ENCODE measurements at regions not wholly inside any gene's neighbourhood (a gene's known extent, or its start where the extent isn't known, plus 50 kb on each side); places are given as distances from the start of the nearest gene placed in this dataset.
"Not testable (repeated sequence)": the region's sequence is repeated elsewhere in the genome, so short reads cannot be mapped to it uniquely, and the experiment has no call there.

- no peak for DNase-seq
These were observed 255.6 kb upstream of the SDK2 start for GRCh38 chr17:73899839-73900238.

DNA sequence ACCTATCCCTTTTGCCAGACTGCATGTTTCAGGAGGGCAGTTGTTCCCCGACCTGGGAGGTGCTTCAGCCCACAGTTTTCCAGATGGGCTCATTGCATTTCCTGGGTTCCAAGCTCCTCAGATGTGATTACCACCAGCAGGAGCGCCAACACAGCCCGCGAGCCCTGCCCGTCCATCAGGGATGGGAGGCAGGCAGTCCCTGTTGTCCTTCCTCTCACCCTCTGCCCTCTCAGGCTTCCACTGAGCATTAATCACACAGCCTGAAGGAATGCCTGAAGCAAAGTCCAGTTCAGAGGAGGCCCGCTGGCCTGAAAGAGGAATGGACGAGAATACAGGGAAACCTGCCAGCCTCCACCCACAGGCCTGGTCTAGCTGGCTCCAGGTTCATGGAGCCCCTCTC lies 256.3 kb upstream of the SDK2 start:
- DNase-seq: no peak

DNA sequence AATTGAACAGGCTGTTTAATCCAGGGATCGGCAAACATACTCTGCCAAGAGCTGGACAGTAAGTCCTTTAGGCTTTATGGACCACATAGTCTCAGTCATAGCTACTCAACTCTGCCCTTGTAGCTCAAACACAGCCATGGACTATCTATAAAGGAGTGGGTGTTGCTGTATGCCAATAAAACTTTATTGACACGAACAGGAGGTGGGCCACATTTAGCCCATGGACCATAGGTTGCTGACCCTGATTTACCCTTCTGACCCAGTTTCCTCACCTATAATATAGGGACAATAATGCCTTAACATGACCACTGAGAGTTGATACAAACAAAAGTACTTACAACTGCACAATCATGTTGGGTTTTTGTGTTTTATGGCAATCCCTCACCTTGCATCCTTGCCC lies 257.0 kb upstream of the SDK2 start:
- no peak for DNase-seq

- peak in 1 of 2 experiments; percentile 15 for DNase-seq
These were observed 257.6 kb upstream of the SDK2 start for GRCh38 chr17:73901661-73902415.

DNA sequence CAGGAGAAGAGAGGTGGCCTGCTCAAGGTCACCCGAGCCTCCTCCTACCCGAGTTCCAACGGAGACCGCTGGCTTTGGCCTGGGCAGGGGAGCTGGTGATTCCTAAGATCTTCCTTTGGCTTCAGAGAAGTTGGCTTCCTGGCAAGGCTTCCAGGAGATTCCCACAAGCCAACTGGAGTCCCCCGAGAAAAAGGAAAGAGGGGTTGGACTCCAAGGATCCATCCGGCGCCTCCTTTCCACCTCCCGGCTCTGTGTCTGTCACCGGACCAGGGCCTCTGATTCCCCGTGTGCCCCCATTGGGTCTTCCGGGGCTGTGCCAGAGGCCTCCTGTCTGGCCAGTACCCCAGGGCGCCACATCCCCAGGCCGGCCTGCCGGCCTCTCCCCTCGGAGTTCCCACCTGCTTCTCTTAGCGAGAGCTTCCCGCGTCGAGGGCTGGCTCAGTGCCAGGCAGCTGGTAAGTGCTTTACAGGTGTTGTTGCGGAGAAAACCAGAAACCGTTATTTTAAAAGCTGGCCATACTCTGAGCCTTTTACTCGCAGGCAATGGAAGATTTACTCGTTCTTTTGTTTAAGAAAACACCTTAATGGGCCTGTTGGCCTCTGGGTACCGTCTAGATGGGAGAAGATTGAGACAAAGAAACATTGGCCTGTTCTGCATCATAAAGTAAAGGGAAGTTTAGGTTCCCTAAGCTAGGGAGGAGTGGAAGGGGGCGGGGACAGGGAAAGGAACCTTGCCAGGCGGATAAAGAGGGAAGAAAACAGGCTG lies 258.4 kb upstream of the SDK2 start:
- DNase-seq: no peak

DNA sequence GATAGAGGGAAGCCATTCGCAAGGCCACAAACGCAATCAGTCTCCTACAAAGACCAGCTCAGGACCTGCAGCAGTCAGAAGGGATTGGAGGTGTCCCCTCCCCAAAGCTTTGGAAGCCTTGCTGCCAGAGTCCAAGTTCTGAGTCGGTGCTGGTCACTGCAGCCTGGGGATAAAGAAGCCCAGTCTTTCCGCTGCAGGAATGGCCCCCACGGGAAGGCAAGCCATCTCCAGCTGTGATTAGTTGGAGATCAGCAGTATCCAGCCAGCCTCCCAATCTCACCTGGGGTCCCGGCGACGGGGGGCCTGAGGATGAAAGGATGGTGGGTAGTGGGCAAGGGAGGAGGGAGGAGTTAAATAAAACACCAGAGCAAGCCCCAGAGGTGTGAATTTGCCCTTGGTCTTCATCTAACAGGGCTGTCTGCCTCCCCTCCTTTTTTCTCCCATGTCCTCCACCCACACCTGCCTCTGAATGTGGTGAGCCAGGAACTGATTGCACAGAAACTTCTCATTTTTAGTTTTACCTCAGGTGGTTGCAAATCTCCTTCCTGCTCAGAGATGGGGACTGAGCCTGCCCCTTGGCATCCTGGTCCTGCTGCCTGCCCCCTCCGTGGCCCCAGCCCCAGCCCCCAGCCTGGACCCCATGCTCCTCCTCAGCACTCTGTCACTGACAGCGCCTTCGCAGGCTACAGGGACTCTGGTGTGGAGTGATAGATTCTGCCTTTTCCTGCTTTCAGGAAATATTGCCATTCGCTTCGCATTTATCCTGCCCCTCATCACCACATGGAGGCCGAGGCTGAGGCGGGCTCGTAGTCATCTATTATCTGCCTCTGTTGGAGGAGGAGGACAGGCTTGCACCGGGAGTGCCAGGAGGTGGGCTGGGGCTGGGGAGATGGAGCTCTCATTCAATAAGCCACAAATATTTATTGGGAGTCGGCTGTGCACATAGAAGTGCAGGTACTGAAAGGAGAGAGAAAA lies 262.9 kb upstream of the SDK2 start:
- no peak for DNase-seq

GRCh38 chr17:73909186-73909585 lies 264.9 kb upstream of the SDK2 start:
- no peak for DNase-seq

DNA sequence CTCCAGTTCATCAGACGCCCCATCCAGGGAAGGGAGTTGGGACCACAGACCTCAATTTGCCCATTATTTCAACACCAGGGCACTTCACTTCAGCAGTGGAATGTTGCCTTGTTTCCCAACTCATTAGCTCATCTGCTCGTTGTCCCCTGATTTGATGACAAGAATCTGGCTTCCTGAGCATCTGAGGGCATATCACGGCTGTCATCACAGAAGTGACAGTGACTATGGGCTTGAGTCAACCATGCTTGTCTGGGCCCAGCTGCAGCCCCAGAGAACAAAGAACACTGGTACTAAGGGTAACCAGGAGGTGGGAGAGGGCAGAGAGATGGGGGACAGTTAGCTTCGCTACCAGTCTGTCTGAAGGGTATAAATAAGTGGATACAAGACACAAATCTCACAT lies 266.0 kb upstream of the SDK2 start:
- DNase-seq: no peak

DNA sequence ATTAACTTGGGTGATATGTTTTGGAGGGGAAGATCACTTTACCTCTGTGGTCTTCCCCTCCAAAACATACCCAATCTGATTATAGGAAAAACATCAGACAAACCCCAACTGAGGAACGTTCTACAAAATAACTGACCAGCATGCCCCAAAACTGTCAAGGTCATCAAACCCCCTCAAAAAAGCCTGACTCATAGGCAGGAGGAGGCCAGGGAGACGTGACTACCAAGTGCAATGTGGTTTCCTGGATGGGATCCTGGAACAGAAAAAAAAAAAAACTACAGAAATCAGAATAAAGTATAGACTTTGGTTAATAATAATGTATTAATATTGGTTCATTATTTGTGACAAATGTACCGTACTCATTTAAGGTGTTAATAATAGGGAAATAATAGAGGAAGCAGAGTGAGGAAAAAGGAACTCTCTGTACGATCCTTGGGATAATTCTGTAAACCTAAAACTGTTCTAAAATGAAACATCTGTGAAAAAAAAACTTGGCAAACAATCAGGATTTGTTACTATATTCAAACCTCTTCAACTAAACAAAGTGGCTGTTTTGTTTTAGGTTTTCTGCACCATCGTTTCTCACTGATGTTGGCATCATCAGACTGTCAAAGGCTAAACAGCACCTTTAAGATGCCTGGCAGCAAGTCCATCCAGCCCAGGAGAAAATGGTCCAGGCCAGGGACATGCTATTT lies 266.7 kb upstream of the SDK2 start:
- no peak for DNase-seq

DNA sequence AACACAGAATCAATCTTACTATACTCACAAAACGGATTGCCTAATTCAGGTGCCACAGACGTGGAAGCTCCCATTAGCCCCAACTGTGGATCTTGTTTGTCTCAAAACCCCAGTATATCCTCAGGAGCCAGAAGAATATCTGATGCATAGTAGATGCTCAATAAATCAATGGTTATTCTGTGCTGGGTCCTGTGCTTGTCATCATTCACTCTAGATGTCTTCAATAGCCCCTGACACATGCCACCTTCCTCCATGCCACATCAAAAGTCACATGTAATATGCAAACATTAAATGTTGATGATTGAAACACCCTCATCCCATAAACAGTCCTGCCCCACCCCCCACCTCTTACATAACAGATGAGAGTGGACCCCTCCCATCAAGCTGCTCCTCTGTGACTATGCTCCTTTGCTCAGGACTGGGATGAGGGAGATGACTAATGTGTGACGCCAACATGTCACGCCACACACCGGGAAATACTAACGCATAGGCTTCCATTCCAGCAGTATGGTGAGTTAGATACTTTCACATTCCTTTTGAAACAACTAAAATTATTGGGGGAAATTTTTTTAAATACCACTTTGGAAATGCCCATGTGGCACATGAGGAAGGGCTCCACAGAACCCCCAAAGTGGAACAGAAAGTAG lies 267.6 kb upstream of the SDK2 start:
- no peak for DNase-seq

- no peak for DNase-seq
These were observed 268.1 kb upstream of the SDK2 start for GRCh38 chr17:73912373-73912746.

DNA sequence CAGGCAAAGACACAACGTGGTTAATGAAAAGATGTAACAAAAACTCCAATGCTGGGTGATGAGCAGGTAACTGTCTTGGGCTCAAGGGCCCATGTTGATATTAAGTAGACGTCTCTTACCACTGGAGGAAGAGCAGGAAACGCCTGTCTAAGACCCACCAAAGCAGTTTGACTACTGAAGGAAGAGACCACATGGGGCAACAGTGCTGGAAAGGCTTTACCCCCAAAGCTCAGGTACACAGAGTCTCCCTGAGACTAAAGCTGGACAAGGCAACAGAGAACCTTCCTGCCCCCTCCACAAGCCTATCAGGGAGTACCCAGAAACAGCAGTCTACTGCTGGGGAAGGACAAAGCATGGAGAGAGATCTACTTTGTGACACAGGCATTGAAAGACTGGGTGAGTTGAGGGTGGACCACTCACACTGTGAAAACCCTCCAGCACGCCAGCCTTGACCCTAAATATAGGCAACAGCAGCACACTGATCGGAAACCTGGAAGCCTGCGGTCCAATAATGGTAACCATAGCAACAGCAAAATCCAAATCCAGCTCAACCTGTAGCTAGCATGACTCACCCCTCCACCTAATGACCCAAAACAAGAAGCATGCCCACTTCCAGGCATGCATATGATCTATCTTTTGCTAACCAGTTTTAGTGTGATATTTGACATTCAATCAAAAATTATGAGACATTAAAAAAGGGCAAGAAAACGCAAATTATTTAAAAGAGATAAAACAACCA lies 270.5 kb upstream of the SDK2 start:
- DNase-seq: no peak

DNA sequence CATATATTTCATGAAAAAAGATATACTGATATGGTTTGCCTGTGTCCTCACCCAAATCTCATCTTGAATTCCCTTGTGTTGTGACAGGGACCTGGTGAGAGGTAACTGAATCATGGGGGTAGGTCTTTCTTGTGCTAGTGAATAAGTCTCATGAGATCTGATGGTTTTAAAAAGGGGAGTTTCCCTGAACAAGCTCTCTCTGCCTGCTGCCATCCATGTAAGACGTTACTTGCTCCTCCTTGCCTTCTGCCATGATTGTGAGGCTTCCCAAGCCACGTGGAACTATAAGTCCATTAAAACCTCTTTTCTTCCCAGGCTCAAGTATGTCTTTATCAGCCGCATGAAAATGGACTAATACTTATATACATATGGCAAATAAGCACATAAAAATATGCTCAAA lies 274.8 kb upstream of the SDK2 start:
- DNase-seq: not testable (repeated sequence)

DNA sequence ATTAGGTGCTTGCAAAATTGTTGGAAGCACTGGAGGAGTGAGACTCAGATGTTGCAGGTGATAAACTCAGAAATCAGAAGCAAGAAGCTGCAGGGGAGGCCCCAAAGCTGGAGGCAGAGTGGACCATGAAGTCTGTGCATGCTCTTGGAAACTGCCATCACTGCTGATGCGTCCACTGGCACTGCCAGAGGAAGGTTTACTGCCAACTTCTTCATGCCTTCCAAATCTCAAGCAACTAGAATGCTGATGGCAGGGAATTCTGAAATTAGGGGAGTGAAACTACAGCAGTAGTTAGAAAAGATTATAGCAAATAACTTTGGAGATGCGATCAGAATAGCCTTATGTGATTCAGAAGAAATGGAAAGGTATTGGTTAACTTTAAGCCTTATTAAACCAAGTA lies 277.1 kb upstream of the SDK2 start:
- no peak for DNase-seq

- DNase-seq: no peak
These were observed 279.2 kb upstream of the RPL38 start for GRCh38 chr17:73924114-73924908.

DNA sequence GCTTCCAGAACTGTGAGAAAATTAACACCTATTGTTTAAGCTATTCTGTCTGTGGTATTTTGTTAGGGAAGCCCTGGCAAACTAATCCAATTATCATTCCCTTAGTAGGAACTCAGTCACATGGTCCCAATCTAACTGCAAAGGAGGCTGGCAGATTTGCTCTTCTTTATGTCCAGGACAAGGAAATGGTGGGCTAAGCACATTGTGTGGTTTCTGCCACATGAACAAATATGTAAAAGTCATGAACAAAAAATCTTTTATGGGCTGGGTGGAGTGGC lies 278.6 kb upstream of the RPL38 start:
- no peak for DNase-seq

DNA sequence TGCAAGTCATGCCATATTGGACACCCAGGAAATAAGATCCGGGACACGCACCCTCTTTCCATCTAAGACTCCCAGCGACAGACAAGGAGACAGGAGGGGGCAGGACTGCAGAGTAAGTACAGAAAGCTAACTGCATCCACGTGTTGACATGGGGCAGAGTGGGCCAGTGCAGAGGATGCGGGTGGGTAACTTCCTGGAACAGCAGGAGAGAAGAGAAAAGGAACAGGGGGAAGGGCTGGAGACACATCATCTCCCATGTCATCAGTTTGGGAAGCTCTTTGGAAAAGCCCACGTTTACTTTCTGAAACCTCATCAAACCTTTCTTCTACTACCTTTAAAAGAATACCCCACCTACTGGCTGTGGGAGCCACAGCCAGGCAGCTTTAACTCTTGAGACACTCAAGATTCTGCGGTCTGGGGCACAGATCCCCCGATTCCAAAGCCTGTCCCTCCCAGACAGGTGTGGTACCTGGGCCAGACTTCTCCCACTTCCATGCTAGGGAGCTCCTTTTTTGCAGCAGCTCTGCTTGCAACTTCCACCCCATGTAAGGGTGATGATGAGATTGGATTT lies 273.5 kb upstream of the RPL38 start:
- DNase-seq: no peak

GRCh38 chr17:73932216-73932749 lies 271.2 kb upstream of the RPL38 start:
- DNase-seq: no peak

- DNase-seq: no peak
These were observed 270.2 kb upstream of the RPL38 start for GRCh38 chr17:73933164-73933766.

DNA sequence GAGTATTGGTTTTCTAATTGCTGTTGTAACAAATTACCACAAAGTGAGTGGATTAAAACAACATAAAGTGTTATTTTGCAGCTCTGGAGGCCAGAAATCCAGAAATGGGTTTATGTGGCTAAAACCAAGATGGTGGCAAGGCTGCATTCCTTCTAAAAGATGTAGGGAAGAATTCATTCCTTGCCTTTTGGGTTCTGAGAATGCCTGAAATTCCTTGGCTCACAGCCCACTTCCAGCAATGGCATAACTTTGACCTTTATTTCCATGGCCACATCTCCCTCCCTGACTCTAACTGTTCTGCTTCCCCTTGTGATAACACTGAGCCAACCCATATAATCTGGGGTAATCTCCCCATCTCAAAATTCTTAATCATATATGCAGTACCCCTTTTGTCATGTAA lies 269.6 kb upstream of the RPL38 start:
- no peak for DNase-seq
